Activated naive CD4-positive, alpha-beta T cell treated with anti-CD3 and anti-CD28 coated beads, Interleukin-2, amount 50 U/mL, for 24 hours (primary cell): ENCODE measurements at regions not wholly inside any gene's neighbourhood (a gene's known extent, or its start where the extent isn't known, plus 50 kb on each side); places are given as distances from the start of the nearest gene placed in this dataset.

Source experiments
- H3K27ac Mint-ChIP-seq: one replicate; pipeline ENCODE4 v1.8.0; 2021; ENCODE audit warnings: mild to moderate bottlenecking, mixed read lengths
- H3K27me3 Mint-ChIP-seq: one replicate; pipeline ENCODE4 v1.8.0; 2021; ENCODE audit warnings: mixed read lengths
- H3K36me3 Mint-ChIP-seq: one replicate; pipeline ENCODE4 v1.8.0; 2021; ENCODE audit warnings: mixed read lengths
- H3K4me1 Mint-ChIP-seq: one replicate; pipeline ENCODE4 v1.8.0; 2021; ENCODE audit warnings: mixed read lengths
- H3K4me3 Mint-ChIP-seq: one replicate; pipeline ENCODE4 v1.8.0; 2021; ENCODE audit warnings: mild to moderate bottlenecking, mixed read lengths
- H3K9me3 Mint-ChIP-seq: one replicate; pipeline ENCODE4 v1.8.0; 2021; ENCODE audit warnings: mixed read lengths

GRCh38 chr13:67355812-67356476, 125.8 kb upstream of the PCDH9 start:
- H3K4me3 Mint-ChIP-seq = no peak overlapping the region
- no peaks in the 10 kb centered on the region for H3K4me1 Mint-ChIP-seq
- H3K27me3 Mint-ChIP-seq = no peaks in the 10 kb centered on the region
- H3K36me3 Mint-ChIP-seq = no peaks in the 10 kb centered on the region
- no peaks in the 10 kb centered on the region for H3K9me3 Mint-ChIP-seq
- H3K27ac Mint-ChIP-seq = no peak overlapping the region

GRCh38 chr13:67353941-67354340, 123.8 kb upstream of the PCDH9 start:
- H3K4me1 Mint-ChIP-seq = no peaks in the 10 kb centered on the region
- H3K4me3 Mint-ChIP-seq = no peak overlapping the region
- no peaks in the 10 kb centered on the region for H3K9me3 Mint-ChIP-seq
- H3K27ac Mint-ChIP-seq = no peak overlapping the region
- H3K36me3 Mint-ChIP-seq = no peaks in the 10 kb centered on the region
- no peaks in the 10 kb centered on the region for H3K27me3 Mint-ChIP-seq

- Mint-ChIP-seq H3K27me3 (no peaks in the 10 kb centered on the region), H3K4me3 (no peak overlapping the region), H3K27ac (no peak overlapping the region), H3K36me3 (no peaks in the 10 kb centered on the region), H3K4me1 (no peaks in the 10 kb centered on the region), H3K9me3 (no peaks in the 10 kb centered on the region)
Measured at GRCh38 chr13:67353031-67353430, 122.9 kb upstream of the PCDH9 start.

- Mint-ChIP-seq H3K36me3 (no peaks in the 10 kb centered on the region), H3K27ac (no peak overlapping the region), H3K27me3 (no peaks in the 10 kb centered on the region), H3K4me3 (no peak overlapping the region), H3K9me3 (no peaks in the 10 kb centered on the region), H3K4me1 (no peaks in the 10 kb centered on the region)
Measured at GRCh38 chr13:67351909-67352308, 121.8 kb upstream of the PCDH9 start.

GRCh38 chr13:67351114-67351513, 121.0 kb upstream of the PCDH9 start:
- no peak overlapping the region for H3K27ac Mint-ChIP-seq
- peaks cover 4% of the 10 kb centered on the region for H3K9me3 Mint-ChIP-seq
- H3K4me3 Mint-ChIP-seq = no peak overlapping the region
- H3K4me1 Mint-ChIP-seq = no peaks in the 10 kb centered on the region
- H3K36me3 Mint-ChIP-seq = no peaks in the 10 kb centered on the region
- no peaks in the 10 kb centered on the region for H3K27me3 Mint-ChIP-seq

- Mint-ChIP-seq H3K9me3 (peaks cover 17% of the 10 kb centered on the region), H3K27me3 (no peaks in the 10 kb centered on the region), H3K36me3 (no peaks in the 10 kb centered on the region), H3K4me1 (no peaks in the 10 kb centered on the region), H3K27ac (no peak overlapping the region), H3K4me3 (no peak overlapping the region)
Measured at GRCh38 chr13:67343777-67344176, 113.6 kb upstream of the PCDH9 start.

GRCh38 chr13:67341406-67341805, 111.3 kb upstream of the PCDH9 start:
- Mint-ChIP-seq H3K27me3 (no peaks in the 10 kb centered on the region), H3K36me3 (no peaks in the 10 kb centered on the region), H3K27ac (no peak overlapping the region), H3K4me3 (no peak overlapping the region), H3K9me3 (peaks cover 19% of the 10 kb centered on the region), H3K4me1 (no peaks in the 10 kb centered on the region)

- Mint-ChIP-seq H3K4me1 (no peaks in the 10 kb centered on the region), H3K4me3 (no peak overlapping the region), H3K27ac (no peak overlapping the region), H3K36me3 (no peaks in the 10 kb centered on the region), H3K9me3 (peaks cover 7% of the 10 kb centered on the region), H3K27me3 (no peaks in the 10 kb centered on the region)
Measured at GRCh38 chr13:67330149-67330548, 100.0 kb upstream of the PCDH9 start.

- Mint-ChIP-seq H3K9me3 (peaks cover 11% of the 10 kb centered on the region), H3K36me3 (no peaks in the 10 kb centered on the region), H3K4me3 (no peak overlapping the region), H3K4me1 (no peaks in the 10 kb centered on the region), H3K27me3 (no peaks in the 10 kb centered on the region), H3K27ac (no peak overlapping the region)
Measured at GRCh38 chr13:67328895-67329294, 98.8 kb upstream of the PCDH9 start.

- no peak overlapping the region for H3K27ac Mint-ChIP-seq
- no peaks in the 10 kb centered on the region for H3K4me1 Mint-ChIP-seq
- H3K27me3 Mint-ChIP-seq = no peaks in the 10 kb centered on the region
- H3K9me3 Mint-ChIP-seq = no peaks in the 10 kb centered on the region
- H3K36me3 Mint-ChIP-seq = no peaks in the 10 kb centered on the region
- no peak overlapping the region for H3K4me3 Mint-ChIP-seq
Measured at GRCh38 chr13:67318860-67319259, 88.7 kb upstream of the PCDH9 start.

GRCh38 chr13:67318398-67318797, 88.3 kb upstream of the PCDH9 start:
- Mint-ChIP-seq H3K27me3 (no peaks in the 10 kb centered on the region), H3K4me1 (no peaks in the 10 kb centered on the region), H3K27ac (no peak overlapping the region), H3K4me3 (no peak overlapping the region), H3K36me3 (no peaks in the 10 kb centered on the region), H3K9me3 (no peaks in the 10 kb centered on the region)

- Mint-ChIP-seq H3K9me3 (no peaks in the 10 kb centered on the region), H3K4me1 (no peaks in the 10 kb centered on the region), H3K27me3 (no peaks in the 10 kb centered on the region), H3K27ac (no peak overlapping the region), H3K36me3 (no peaks in the 10 kb centered on the region), H3K4me3 (no peak overlapping the region)
Measured at GRCh38 chr13:67314405-67314804, 84.3 kb upstream of the PCDH9 start.

GRCh38 chr13:67308004-67308772, 78.1 kb upstream of the PCDH9 start:
- Mint-ChIP-seq H3K36me3 (no peaks in the 10 kb centered on the region), H3K4me1 (no peaks in the 10 kb centered on the region), H3K4me3 (no peak overlapping the region), H3K9me3 (no peaks in the 10 kb centered on the region), H3K27me3 (no peaks in the 10 kb centered on the region), H3K27ac (no peak overlapping the region)

- H3K9me3 Mint-ChIP-seq = peaks cover 3% of the 10 kb centered on the region
- no peaks in the 10 kb centered on the region for H3K4me1 Mint-ChIP-seq
- no peaks in the 10 kb centered on the region for H3K27me3 Mint-ChIP-seq
- no peak overlapping the region for H3K27ac Mint-ChIP-seq
- H3K36me3 Mint-ChIP-seq = no peaks in the 10 kb centered on the region
- H3K4me3 Mint-ChIP-seq = no peak overlapping the region
Measured at GRCh38 chr13:67306742-67307141, 76.6 kb upstream of the PCDH9 start.

- no peaks in the 10 kb centered on the region for H3K4me1 Mint-ChIP-seq
- H3K27me3 Mint-ChIP-seq = no peaks in the 10 kb centered on the region
- peaks cover 3% of the 10 kb centered on the region for H3K9me3 Mint-ChIP-seq
- H3K4me3 Mint-ChIP-seq = no peak overlapping the region
- H3K36me3 Mint-ChIP-seq = no peaks in the 10 kb centered on the region
- H3K27ac Mint-ChIP-seq = no peak overlapping the region
Measured at GRCh38 chr13:67303661-67304333, 73.7 kb upstream of the PCDH9 start.

GRCh38 chr13:67299751-67300150, 69.6 kb upstream of the PCDH9 start:
- H3K4me1 Mint-ChIP-seq = no peaks in the 10 kb centered on the region
- H3K9me3 Mint-ChIP-seq = peaks cover 3% of the 10 kb centered on the region
- no peaks in the 10 kb centered on the region for H3K27me3 Mint-ChIP-seq
- no peak overlapping the region for H3K4me3 Mint-ChIP-seq
- H3K36me3 Mint-ChIP-seq = no peaks in the 10 kb centered on the region
- no peak overlapping the region for H3K27ac Mint-ChIP-seq
